NCI-H446 (cell line): ENCODE measurements at regions not wholly inside any gene's neighbourhood (a gene's known extent, or its start where the extent isn't known, plus 50 kb on each side); places are given as distances from the start of the nearest gene placed in this dataset.
"Not testable (repeated sequence)": the region's sequence is repeated elsewhere in the genome, so short reads cannot be mapped to it uniquely, and the experiment has no call there.

Experiments used
- DNase-seq, 2 experiments: peaks; one replicate each; lab custom pipeline; 2025; lab: John Stamatoyannopoulos, UW

DNA sequence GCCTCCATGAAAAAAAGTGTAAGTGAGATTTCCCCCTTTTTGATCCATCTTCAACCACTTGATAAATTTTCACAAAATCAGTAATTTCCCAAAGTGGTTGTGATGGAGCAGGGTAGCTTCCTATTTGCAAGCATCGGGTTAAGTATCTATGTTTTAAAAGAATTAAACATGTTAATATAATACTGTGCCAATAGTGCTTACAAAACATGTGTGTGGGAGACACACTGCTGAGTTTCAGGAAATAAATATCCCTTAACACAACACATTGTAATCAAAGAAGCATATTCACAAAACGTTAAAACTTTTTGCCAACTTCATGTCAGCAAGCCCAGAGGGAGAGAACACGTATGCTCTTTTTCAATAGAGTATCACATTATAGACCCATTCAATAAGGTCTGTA is 526.9 kb downstream of the TTLL7 start:
- not testable (repeated sequence) for DNase-seq

DNA sequence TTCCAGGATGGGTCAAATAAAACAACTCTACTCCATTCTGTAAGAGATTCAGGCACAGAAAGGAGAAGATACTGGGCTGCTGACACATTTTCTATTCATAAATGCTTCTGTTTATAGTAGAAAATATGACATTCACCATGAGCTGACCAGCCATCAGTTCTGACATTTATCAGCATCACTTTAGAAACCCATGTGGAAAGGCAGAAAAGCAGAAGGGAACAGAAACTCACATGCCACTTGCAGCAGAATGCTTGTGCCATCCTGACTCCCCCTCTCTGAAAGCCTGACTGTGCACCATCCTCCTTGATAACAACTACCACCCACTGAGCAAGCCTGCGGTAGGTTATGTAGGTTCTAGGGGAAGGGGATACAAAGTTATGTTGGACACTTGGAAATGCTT is 527.7 kb downstream of the TTLL7 start:
- DNase-seq = not testable (repeated sequence)

- DNase-seq = peak in 1 of 2 experiments; percentile 14
Observed at GRCh38 chr1:83468336-83468735, 530.6 kb downstream of the TTLL7 start.

DNA sequence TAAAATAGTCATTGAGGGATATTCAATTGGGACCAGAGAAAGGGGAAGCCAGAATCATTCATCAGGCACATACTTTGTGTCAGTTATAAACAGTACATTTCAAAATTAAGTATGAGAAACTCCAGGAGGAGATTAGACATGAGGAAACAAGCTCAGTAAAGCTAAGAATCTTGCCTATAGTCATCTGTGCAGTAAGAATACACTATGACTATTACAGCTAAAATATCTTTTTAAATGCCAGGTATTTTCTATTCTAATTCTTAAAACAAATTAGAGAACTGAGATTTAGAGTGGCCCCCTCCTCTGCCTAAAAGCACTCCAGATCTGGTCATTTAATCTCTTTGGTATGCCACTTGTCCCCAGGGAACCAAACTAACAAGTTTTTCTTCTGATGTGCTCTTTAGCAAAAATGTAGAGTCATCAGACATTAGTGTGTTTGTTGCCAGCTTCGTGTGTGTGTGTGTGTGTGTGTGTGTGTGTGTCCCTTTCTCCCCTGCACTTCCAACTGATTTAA is 541.1 kb downstream of the TTLL7 start:
- not testable (repeated sequence) for DNase-seq

GRCh38 chr1:83457281-83457680 is 541.7 kb downstream of the TTLL7 start:
- not testable (repeated sequence) for DNase-seq

DNA sequence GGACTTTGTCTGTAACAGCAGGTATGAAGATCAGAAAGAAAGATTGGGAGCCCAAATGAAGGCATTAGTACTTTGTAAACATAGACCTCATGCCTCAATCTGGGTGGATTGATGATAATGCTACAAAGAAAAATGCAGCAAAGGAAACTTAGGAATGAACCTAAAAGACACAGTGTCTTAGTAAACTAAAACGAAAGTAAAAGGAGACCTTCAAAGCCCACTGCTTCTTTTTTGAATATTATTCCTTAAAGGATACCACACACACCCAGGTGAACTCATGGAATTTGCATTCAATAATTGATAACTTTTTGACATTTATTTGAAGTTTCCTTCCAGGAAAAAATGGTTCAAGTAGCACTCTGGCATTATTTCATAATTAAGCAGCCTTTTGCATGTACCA is 543.2 kb downstream of the TTLL7 start:
- not testable (repeated sequence) for DNase-seq

- not testable (repeated sequence) for DNase-seq
Observed at GRCh38 chr1:83445873-83446272, 553.1 kb downstream of the TTLL7 start.

- not testable (repeated sequence) for DNase-seq
Observed at GRCh38 chr1:83442412-83442811, 556.5 kb downstream of the TTLL7 start.

- DNase-seq = not testable (repeated sequence)
Observed at GRCh38 chr1:83440586-83440985, 558.3 kb downstream of the TTLL7 start.

- DNase-seq = not testable (repeated sequence)
Observed at GRCh38 chr1:83440021-83440420, 558.9 kb downstream of the TTLL7 start.

GRCh38 chr1:83438316-83438715 is 560.6 kb downstream of the TTLL7 start:
- DNase-seq = not testable (repeated sequence)

DNA sequence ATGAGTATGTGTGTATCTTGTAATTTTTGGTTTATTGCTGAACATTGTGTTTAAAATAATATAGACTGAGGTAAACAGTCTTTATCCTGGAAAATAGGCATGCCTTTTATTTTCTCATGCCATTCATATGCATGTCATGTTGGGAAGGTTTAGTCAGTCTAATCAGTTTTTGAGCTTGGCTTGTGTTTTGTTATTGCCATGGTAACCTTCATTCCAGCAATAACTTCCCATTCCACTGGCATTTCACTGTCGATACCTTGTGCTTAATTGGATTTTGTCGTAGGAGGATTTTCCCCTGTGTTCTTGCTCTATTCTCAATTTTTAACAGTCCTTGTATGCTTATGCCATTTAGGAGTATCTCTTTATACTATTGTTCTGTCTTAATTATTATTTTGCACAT is 563.6 kb downstream of the TTLL7 start:
- not testable (repeated sequence) for DNase-seq

GRCh38 chr1:83427566-83427965 is 571.4 kb downstream of the TTLL7 start:
- not testable (repeated sequence) for DNase-seq

DNA sequence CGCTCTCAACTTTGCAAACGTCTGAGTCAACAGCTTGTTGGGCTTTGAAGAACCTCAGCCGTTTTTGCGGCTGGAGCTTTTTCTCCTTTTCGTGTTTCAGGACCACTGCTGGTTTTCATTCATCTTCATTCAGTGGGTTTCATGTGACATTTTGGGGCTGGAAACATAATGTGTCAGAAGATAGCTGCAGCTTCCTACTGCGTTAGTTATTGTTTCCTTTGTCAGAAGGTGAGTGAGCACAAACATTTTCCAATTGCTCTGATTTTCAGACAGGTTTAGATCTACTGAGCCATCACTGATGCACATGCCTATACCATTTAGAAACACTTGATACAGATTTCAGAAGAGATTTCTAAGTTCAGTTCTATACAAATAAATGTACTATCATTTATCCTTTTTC is 575.5 kb downstream of the TTLL7 start:
- not testable (repeated sequence) for DNase-seq

DNA sequence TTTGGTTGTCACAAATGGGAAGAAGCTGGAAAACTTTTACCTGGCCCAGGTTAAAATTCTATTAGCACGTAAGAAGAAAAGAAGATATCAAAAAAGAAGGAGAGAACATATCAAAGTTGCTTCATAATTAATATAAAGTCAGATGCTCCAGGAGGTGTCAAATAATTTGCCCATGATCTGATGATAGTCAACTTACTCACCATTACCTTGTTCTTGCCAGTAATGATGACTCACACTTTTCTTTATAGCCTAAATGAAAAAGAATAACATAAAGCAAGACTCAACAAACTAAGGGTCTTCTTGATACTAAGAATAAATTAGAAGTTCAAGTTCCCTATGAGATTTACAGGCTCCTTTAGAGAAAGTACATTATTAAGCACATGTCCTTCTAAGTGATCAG is 580.4 kb downstream of the TTLL7 start:
- DNase-seq = no peak

DNA sequence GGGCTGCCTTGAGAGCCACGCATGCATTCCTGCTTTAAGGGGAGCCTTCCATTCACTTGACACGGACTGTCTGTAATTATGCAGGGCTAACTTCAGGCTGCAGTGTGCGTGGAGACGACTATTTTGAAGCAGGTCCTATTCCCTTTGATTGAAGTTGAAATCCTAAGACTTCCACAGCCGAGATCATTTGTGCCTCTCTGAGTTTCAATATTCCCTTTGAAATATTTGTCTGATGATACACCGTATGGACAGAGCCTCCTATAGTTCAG is 585.2 kb downstream of the TTLL7 start:
- not testable (repeated sequence) for DNase-seq

DNA sequence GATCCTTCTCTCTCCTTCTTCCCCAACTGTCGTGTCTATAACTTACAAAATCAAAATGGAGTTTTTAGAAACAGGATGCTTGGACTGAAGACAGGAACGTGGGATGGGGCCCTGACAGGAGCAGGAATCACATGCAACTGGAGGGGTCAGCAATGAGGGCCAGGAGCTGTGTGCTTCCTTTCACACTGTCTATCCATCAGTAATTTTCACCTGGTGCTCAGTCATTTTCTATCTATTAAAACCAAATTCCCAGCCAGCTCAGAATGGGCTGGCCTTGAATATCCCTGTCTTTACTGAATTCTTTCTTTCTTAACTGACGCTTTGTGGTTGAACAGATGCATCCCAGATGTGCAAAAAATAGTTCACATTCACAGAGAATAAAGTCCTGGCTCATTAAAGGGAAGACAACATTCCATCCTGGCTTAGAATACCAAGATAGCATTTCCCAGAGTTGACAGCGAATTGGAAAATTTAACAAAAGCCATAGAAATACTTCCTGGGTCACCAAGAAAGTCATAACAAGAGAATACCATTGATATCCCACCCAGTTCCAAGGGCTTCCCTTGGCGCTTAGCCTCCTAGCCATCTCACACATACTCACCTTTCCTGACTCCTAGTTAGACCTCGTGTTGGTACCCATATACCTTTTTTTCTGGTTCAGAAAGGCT is 588.1 kb downstream of the TTLL7 start:
- DNase-seq = not testable (repeated sequence)

GRCh38 chr1:83406693-83407371 is 592.1 kb downstream of the TTLL7 start:
- not testable (repeated sequence) for DNase-seq

DNA sequence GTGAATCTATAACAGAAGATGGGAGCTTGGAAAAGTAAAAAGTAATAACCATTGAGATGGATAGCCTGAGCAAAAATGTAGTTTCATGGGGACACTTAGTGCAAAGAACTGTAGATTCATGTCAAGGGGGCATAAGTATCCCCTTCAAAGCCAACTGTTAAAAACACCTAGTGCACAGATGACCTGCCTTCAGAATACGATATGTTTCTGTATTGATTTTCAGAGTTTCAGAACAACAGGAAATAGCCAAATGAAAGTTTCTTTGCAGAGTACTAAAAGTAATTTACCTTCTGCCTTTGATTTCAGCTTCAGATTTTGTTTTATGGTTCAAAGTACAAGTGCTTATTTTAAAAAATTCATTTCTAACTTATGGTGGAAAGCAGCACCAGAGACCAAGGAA is 593.1 kb downstream of the TTLL7 start:
- not testable (repeated sequence) for DNase-seq

GRCh38 chr1:83403500-83403899 is 595.4 kb downstream of the TTLL7 start:
- not testable (repeated sequence) for DNase-seq

DNA sequence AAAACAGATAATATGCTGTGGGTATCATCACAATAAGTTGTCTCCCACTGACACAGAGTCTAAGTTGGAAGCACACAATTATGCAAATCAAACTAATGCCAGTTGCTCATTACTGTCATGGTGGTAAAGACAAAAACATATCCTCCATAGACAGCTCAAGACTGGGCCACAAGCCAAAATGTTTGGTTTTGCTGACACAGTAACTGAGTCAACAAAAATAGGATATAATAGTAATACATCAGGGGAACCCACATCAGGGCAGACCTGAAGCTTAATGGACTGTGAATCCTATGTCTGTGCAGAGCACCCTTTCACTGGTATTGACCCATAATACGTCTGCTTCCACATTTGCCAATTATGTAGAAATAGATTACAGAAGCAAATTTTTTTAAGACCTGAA is 597.8 kb downstream of the TTLL7 start:
- DNase-seq = peak in 1 of 2 experiments; percentile 41

- DNase-seq = not testable (repeated sequence)
Observed at GRCh38 chr1:83400173-83400572, 598.8 kb downstream of the TTLL7 start.

GRCh38 chr1:83398125-83398524 is 600.8 kb downstream of the TTLL7 start:
- not testable (repeated sequence) for DNase-seq
